ENCODE measurements at regions not wholly inside any gene's neighbourhood (a gene's known extent, or its start where the extent isn't known, plus 50 kb on each side); places are given as distances from the start of the nearest gene placed in this dataset.

DNA sequence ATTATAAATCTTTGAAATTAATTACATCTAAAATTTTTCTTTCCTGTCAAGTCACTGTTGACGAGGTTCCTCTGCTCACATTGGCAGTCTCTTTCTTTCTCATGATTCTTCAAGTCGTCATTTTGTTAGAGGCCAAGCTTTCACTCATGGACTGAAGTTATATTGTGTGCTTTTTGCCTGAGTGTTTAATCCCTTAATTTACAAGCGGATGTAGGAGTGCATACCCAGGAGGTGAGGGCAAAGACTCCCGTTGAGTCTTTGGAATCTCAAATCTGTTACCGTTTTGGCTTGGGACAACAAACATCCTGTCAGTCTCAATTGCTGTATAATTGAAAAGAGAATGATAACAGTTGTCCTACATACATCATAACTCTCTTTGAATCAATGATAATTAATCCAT lies 345.0 kb downstream of the TRIML1 start:
- ATAC-seq (no peak), DNase-seq (no peak)
- intact Hi-C loops (cut with micrococcal nuclease), result no loop called here

DNA sequence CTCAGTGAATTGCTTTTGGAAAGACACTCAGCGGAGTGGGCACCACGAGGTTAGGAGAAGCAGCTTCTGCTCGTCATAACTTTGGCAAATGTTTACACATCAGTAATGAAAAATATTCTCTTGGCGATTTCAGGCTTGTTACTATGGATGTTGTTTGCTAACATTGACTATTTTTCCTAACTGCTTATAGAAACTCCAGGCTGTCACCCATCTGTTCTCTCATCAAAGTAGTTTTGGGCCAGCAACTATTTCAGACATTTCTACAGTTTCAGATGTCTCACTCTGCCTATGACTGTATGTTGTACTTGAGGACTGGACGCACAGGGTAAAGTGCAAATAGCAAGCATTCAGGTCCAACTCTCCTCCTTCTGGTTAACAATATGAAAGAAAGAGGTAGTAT lies 346.7 kb downstream of the TRIML1 start:
- intact Hi-C loops (cut with micrococcal nuclease), result no loop called here
- ATAC-seq (no peak), DNase-seq (no peak)

DNA sequence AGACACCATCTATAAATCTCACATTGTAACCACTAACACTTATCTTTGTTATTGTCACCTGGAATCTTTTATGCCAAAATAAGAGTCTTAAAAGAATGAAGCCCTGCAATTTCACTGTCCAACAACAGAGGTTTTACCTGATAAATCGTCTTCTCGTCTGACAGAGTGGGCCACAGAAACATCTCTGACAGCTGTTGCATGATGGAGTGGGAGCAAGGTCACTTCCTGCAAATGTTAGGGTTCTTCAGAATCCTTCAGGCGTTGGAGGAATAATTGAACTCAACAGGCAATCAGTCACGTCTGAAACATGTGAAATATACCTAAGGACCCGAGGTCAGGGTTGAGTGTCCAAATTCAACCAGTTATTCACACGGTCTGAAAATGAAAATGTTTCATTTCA lies 353.6 kb downstream of the TRIML1 start:
- DNase-seq, result no peak
- no peak for ATAC-seq
- intact Hi-C loops (cut with micrococcal nuclease), result no loop called here

- DNase-seq, result no peak
- intact Hi-C loops (cut with micrococcal nuclease), result no loop called here
- ATAC-seq, result no peak
These were observed 355.9 kb downstream of the TRIML1 start for GRCh38 chr4:188495169-188495568.

DNA sequence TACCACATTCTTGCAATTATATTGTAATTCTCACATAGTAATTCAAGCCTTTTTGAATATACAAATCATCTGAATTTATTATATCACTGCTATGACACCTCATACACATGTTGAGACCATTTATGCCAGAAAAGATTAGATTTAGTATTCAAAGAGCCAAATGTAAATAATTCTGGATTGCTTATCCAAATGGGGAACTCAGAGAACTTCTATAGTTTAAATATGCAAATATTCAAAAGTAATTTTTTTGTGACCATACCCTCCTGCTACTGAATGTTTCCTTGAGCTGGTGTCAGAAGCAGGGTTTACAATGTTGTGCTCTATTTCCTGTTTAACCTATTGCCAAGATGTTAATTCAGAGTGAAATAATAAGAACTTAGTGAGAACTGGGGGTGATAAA lies 372.2 kb downstream of the TRIML1 start:
- no peak for DNase-seq
- ATAC-seq, result no peak
- intact Hi-C loops (cut with micrococcal nuclease), result no loop called here

- intact Hi-C loops (cut with micrococcal nuclease), result no loop called here
- no peak for DNase-seq
- ATAC-seq, result no peak
These were observed 393.5 kb downstream of the TRIML1 start for GRCh38 chr4:188532751-188533150.

- ATAC-seq (no peak), DNase-seq (no peak)
- intact Hi-C loops (cut with micrococcal nuclease), result no loop called here
These were observed 395.1 kb downstream of the TRIML1 start for GRCh38 chr4:188534297-188534696.

GRCh38 chr4:188534917-188535316 lies 395.7 kb downstream of the TRIML1 start:
- intact Hi-C loops (cut with micrococcal nuclease), result no loop called here
- ATAC-seq, result no peak
- DNase-seq, result no peak

DNA sequence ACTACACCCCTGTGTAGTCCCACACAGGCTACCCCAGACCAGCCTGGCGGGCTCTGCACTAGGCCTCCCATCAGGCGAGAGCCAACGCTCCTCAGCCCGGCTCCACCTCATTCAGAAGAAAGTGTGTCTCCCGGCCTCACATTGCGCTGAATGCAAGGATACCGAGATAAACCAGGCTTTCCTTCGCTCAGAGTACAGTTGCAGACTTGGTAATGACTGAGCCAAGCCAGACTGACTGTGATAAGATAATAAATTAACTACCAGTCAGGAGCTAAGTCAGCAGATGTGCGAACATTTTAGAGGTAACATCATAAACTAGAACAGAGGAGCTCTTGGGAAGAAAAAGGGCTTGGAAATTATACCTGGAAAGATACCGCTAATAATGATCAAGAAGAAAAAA lies 397.6 kb downstream of the TRIML1 start:
- ATAC-seq, result no peak
- DNase-seq, result no peak
- intact Hi-C loops (cut with micrococcal nuclease), result no loop called here

GRCh38 chr4:188550296-188550695 lies 411.1 kb downstream of the TRIML1 start:
- no peak for DNase-seq
- no peak for ATAC-seq
- intact Hi-C loops (cut with micrococcal nuclease), result no loop called here

- intact Hi-C loops (cut with micrococcal nuclease), result no loop called here
- no peak for ATAC-seq
These were observed 411.9 kb downstream of the TRIML1 start for GRCh38 chr4:188551156-188551555.

GRCh38 chr4:188552741-188553275 lies 413.6 kb downstream of the TRIML1 start:
- ATAC-seq (no peak), DNase-seq (no peak)
- intact Hi-C loops (cut with micrococcal nuclease), result no loop called here

More at GRCh38 chr4:188551156-188551555, 411.9 kb downstream of the TRIML1 start:
- no peak for DNase-seq

DNA sequence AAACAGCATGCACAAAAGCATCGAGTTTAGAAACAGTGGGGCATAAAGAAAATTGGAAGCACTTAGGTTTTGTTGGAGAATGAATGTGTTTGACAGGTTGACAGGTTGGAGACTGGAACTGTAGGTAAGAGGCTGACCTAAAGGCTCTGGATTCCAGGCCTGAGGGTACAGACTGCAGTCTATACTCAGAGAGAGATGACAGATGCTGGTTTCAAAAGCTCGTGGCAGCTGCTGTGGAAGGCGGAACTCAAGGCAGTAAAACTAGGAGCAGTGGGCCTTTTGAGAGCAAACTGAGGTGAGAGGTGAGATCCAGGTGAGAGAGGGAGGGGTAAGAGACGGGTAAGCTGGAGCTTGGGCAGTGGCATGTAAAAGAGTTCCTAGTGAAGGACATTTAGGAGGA lies 415.2 kb downstream of the TRIML1 start:
- no peak for ATAC-seq
- intact Hi-C loops (cut with micrococcal nuclease), result no loop called here
- DNase-seq, result no peak

DNA sequence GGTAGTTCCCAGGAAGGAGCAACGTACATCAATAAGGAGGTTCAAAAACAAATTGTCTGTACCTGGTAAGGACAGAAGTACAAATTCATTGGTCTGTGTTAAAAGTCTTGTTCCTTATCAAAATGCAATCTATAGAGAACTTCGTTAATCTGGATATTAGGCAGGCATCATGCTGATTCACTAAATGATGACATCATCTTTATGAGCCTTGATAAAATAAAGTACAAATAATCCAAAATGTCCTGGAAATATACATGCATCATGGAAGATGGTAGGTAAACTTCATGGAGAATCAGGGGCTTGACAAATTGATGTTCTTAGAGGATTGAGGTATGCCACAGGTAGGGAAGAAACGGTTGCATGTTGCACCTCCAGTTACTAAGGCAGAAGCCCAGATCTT lies 433.9 kb downstream of the TRIML1 start:
- no peak for DNase-seq
- ATAC-seq, result no peak
- intact Hi-C loops (cut with micrococcal nuclease), result no loop called here

DNA sequence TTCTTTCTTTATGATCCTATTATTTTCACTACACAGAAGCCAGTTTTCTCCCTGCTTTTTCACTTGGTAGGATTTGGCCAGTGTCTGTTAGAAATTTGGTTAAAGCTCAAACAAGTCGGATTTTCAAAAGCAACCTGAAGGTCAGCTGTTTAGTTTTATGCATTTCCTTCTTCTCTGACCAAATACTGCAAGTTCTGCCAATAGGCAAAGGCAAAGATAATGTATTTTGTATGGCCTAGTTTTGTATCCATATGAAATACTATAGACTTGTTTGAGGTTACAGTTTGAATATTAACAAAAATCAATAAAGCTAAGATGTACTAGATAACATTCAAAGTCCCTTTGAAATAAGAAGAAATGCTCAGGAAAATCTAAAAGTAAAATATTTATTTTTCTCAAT lies 439.4 kb downstream of the TRIML1 start:
- no peak for ATAC-seq
- no peak for DNase-seq
- intact Hi-C loops (cut with micrococcal nuclease), result no loop called here

- DNase-seq (no peak), ATAC-seq (no peak)
- intact Hi-C loops (cut with micrococcal nuclease), result no loop called here
These were observed 456.8 kb downstream of the TRIML1 start for GRCh38 chr4:188596021-188596420.

DNA sequence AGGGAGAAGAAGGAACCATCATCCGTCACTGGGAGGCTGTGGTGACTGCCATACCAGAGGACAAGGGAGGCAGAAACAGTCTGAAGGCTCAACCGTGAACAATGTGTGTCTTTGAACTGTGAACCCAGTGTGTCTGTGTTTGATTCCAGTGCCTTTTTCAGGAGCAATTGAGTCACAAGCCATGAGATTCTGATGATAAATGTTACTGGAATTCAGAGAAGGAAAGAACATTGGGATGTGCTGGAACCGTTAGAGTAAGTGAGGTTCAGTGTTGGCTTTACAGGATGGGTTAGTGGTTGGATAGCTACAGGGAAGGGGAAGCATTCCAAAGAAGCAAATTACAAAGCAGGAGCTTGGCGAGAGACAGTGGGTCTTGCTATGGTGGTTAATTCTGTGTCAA lies 464.4 kb downstream of the TRIML1 start:
- intact Hi-C loops (cut with micrococcal nuclease), result no loop called here
- ATAC-seq (no peak), DNase-seq (no peak)

DNA sequence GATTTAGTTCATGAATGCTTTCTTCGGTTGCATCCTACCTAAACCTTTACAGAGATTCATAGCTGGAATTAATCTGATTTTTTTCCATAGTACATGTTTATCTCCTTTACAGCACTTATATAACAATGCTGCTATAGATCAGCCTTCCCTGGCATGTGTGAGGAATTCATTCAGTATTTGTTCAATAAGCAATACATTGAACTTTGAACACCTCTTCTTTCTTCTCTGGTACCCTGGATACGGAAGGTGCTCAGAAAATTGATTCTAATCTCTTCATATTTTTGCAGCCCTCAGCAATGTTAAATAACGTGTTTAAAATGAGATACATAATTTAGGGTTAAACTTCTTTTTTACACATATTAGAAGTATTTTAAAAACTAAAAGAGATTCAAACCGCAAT lies 467.4 kb downstream of the TRIML1 start:
- ATAC-seq (no peak), DNase-seq (no peak)
- intact Hi-C loops (cut with micrococcal nuclease), result no loop called here

- DNase-seq (no peak), ATAC-seq (no peak)
- intact Hi-C loops (cut with micrococcal nuclease), result no loop called here
These were observed 471.9 kb downstream of the TRIML1 start for GRCh38 chr4:188611143-188611542.

DNA sequence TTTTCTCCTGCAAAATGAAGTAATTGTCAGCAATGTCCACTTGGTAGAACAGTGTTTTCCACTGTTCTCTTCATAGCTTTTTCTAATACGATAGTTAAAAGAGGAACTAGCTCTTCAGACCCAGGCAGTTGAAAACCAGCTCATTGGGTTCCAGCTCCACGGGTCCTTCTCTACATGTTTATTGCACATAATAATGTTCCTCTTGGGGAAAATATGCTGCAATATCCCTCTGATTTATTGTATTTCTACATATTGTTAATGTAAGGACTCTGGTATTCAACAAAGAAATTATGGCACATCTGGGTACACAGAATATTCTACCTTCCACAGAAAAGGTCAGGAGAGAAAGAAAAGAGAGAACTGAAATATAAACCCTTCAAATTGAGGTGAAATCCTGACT lies 473.4 kb downstream of the TRIML1 start:
- intact Hi-C loops (cut with micrococcal nuclease), result no loop called here
- ATAC-seq (no peak), DNase-seq (no peak)

DNA sequence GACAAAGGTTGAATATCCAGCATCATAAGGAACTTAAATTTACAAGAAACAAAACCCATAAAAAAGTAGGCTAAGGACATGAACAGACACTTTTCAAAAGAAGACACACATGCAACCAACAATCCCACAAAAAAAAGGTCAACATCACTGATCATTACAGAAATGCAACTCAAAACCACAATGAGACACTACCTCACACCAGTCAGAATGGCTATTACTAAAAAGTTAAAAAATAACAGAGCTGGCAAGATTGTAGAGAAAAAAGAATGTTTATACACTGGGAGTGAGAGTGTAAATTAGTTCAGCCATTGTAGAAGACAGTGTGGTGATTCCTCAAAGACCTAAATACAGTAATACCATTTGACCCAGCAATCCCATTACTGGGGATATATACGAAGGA lies 474.7 kb downstream of the TRIML1 start:
- ATAC-seq (no peak), DNase-seq (no peak)
- intact Hi-C loops (cut with micrococcal nuclease), result no loop called here

DNA sequence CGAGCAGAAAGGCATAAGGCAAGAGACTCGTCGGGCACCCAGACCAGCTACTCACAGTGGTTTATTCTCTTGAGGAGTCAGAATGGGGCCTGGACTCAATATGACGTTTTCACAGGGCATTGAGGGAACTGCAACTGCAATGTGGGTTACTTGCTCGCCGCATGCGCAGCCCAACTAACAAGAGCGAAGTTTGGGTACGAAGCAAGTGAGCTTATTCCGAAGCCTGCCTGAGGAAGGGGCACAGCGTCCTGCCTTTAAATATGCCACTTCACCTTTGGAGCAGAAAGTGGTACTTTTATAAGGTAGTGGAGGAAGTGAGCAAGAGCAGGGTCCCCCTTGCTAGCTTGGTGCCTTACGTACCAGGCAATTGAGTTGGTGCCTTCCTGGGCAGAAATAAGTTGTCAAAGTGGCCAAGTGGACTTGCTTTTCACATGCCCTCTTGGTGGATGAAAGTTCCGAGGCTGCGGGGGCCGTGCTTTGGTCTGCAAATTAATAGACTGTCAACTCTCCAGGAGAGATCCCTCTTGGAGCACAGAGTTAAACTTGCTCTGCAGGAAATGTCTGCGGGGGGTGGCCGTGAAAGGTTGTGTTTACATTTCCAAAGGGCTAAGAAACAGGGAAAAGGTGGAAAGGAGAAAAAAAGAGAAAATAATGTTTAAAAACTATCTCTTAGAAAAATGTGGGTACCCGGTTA lies 480.4 kb downstream of the TRIML1 start:
- ATAC-seq (no peak), DNase-seq (no peak)
- intact Hi-C loops (cut with micrococcal nuclease), result no loop called here
